ENCODE measurements at regions not wholly inside any gene's neighbourhood (a gene's known extent, or its start where the extent isn't known, plus 50 kb on each side); places are given as distances from the start of the nearest gene placed in this dataset.

- H3K9me3 ChIP-seq (ENCODE audit: control insufficient read depth, insufficient read depth, low read depth, low read length) = no peaks in the 10 kb centered on the region
- H3K4me1 ChIP-seq (ENCODE audit: control insufficient read depth, insufficient read depth, low read length) = no peaks in the 10 kb centered on the region
- H3K27ac ChIP-seq (ENCODE audit: extremely low read depth, low read depth, low read length) = no peak overlapping the region
- ChIA-PET CTCF (no interaction called here), POLR2A (no interaction called here)
- H3K36me3 ChIP-seq (ENCODE audit: control insufficient read depth in 2 of 2, insufficient read depth in 1 of 2, low read length in 2 of 2) = no peaks in the 10 kb centered on the region
- no peak overlapping the region for H3K4me3 ChIP-seq (ENCODE audit: low read depth, low read length)
- TF ChIP-seq ZNF600 (tag by site-specific recombination; IDR thresholded peaks at IDR 0.05) = no peak
- no peak for TF ChIP-seq INSM2 (tag by site-specific recombination; IDR thresholded peaks at IDR 0.05)
- TF ChIP-seq ZNF658 (tag by site-specific recombination; IDR thresholded peaks at IDR 0.05) = no peak
- no peak for TF ChIP-seq ZNF148 (tag by site-specific recombination; IDR thresholded peaks at IDR 0.05; ENCODE audit: borderline replicate concordance)
- TF ChIP-seq BCL11B (tag by site-specific recombination; IDR thresholded peaks at IDR 0.05; ENCODE audit: low read depth) = no peak
- no peak for TF ChIP-seq ZSCAN30 (tag by site-specific recombination; IDR thresholded peaks at IDR 0.05)
- TF ChIP-seq ZNF112 (tag by site-specific recombination; IDR thresholded peaks at IDR 0.05) = no peak
- no peak for TF ChIP-seq CTCF (tag by site-specific recombination; IDR thresholded peaks at IDR 0.05)
- no peak for TF ChIP-seq ZFHX2 (tag by site-specific recombination; conservative IDR thresholded peaks at IDR 0.05)
- no peak for TF ChIP-seq ZNF2 (tag by site-specific recombination; IDR thresholded peaks at IDR 0.05)
- no peak for TF ChIP-seq ZNF16 (tag by site-specific recombination; IDR thresholded peaks at IDR 0.05; ENCODE audit: low read depth)
- TF ChIP-seq ZNF23 (tag by site-specific recombination; IDR thresholded peaks at IDR 0.05; ENCODE audit: borderline replicate concordance) = no peak
- no peak for TF ChIP-seq ZNF629 (tag by site-specific recombination; IDR thresholded peaks at IDR 0.05)
- no peak for TF ChIP-seq ZBTB44 (tag by site-specific recombination; IDR thresholded peaks at IDR 0.05)
- TF ChIP-seq GLIS2 (tag by site-specific recombination; IDR thresholded peaks at IDR 0.05) = no peak
- no peak for TF ChIP-seq ZNF654 (tag by site-specific recombination; IDR thresholded peaks at IDR 0.05; ENCODE audit: low read depth)
- TF ChIP-seq ZNF366 (tag by site-specific recombination; conservative IDR thresholded peaks at IDR 0.05) = no peak
- no peak for TF ChIP-seq ZNF362 (tag by site-specific recombination; IDR thresholded peaks at IDR 0.05)
- no peak for TF ChIP-seq ZNF146 (tag by site-specific recombination; IDR thresholded peaks at IDR 0.05)
- TF ChIP-seq ZNF221 (tag by site-specific recombination; IDR thresholded peaks at IDR 0.05; ENCODE audit: borderline replicate concordance) = no peak
Observed at GRCh38 chr13:79196366-79196765, 209.7 kb downstream of the RBM26 start.
